GM06990 (cell line): ENCODE measurements at regions not wholly inside any gene's neighbourhood (a gene's known extent, or its start where the extent isn't known, plus 50 kb on each side); places are given as distances from the start of the nearest gene placed in this dataset.

Experiments used
- DNase-seq: peaks from one replicate; pipeline ENCODE4 v3.0.0-alpha.2; 2011; ENCODE audit not compliant: insufficient read length; ENCODE audit errors: extremely low read depth
- H3K27me3 ChIP-seq: replicated peaks from 2 replicates; pipeline ENCODE4 v1.6.0; 2011; ENCODE audit warnings: low read length; ENCODE audit not compliant: control insufficient read depth, insufficient read depth
- H3K36me3 ChIP-seq: 2 replicates; pipeline ENCODE4 v1.5.1; 2011; ENCODE audit warnings: low read length; ENCODE audit not compliant: control insufficient read depth, insufficient read depth
- H3K4me3 ChIP-seq: replicated peaks from 2 replicates; pipeline ENCODE4 v1.5.1; 2011; ENCODE audit warnings: low read depth, mild to moderate bottlenecking, control low read depth, low read length
- TF ChIP-seq, protein P1 (sequence below): IDR thresholded peaks from 2 replicates; pipeline ENCODE4 v1.5.1; 2011; ENCODE audit warnings: low read length, control low read depth, mild to moderate bottlenecking, inconsistent platforms; ENCODE audit not compliant: insufficient read depth, poor library complexity, severe bottlenecking

DNA sequence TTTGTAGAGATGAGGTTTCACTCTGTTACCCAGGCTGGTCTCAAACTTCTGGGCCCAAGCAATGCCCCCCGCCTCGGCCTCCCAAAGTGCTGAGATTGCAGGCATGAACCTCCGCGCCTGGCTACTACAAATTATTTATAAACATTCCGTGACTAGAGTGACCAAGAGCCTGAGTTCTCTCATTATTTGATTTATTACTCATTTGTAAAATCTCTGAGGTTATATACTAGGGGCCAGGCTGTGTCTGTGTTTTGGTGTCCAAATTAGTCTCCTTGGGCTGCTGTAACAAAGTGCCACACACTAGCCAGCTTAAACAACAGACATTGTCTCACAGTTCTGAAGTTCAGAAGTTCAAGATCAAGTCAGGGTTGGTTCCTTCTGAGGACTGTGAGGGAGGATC is 70.8 kb upstream of the ELAC2 start:
- DNase-seq: no peak
- Histone ChIP-seq H3K27me3 (no peaks in the 10 kb centered on the region), H3K36me3 (no peaks in the 10 kb centered on the region), H3K4me3 (no peak overlapping the region)
- TF ChIP-seq, protein P1, sequence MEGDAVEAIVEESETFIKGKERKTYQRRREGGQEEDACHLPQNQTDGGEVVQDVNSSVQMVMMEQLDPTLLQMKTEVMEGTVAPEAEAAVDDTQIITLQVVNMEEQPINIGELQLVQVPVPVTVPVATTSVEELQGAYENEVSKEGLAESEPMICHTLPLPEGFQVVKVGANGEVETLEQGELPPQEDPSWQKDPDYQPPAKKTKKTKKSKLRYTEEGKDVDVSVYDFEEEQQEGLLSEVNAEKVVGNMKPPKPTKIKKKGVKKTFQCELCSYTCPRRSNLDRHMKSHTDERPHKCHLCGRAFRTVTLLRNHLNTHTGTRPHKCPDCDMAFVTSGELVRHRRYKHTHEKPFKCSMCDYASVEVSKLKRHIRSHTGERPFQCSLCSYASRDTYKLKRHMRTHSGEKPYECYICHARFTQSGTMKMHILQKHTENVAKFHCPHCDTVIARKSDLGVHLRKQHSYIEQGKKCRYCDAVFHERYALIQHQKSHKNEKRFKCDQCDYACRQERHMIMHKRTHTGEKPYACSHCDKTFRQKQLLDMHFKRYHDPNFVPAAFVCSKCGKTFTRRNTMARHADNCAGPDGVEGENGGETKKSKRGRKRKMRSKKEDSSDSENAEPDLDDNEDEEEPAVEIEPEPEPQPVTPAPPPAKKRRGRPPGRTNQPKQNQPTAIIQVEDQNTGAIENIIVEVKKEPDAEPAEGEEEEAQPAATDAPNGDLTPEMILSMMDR: no peak

DNA sequence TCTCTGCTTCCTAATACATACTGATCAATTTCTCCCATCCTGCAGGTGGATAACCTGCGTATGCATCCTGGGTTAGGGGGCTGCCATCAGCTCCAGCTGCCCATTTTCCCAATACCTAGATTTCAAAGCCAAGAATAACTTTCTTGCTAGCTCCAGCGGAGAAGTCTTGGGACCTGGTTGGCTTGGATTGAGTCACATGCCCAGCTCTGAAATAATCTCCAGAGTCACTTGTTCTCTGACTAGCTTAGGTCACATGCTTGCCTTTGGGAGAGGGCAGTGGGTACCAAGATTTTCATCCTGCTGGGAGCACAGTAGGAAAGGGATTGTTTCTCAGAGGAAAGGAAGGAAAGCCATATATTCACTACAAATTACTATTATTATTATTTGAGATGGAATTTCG is 70.0 kb upstream of the ELAC2 start:
- no peaks in the 10 kb centered on the region for H3K36me3 ChIP-seq
- no peak overlapping the region for H3K4me3 ChIP-seq
- TF ChIP-seq, protein P1: no peak
- DNase-seq: no peak
- H3K27me3 ChIP-seq: no peaks in the 10 kb centered on the region

DNA sequence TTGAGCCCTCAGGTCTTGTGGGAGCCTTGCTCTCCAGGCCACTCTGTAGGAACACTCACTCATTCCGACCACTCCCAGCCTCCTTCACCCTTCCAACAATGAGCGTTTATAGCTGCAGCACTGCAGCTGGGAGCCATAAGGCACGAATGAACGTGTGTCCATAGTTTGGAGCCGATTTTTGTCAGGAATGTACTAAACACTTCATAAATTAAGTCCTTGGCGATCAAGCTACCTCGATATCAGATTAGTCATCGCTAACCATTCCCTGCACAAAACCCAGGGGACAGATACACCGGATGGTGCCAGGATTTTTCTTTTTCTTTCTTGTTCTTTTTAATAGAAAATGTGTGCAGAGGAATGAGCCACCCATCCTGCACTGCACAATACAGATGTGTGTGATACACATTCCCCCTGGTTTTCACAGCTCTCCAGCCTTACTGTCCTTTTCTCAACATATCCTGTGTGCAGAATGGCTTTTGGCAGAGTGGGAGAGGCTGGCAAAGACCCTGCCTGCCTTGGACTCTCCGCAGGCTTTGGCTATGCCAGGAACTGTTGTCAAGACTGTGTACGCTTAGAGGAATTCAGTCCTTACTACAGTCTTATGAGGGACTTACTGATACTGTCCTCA is 68.4 kb upstream of the ELAC2 start:
- H3K4me3 ChIP-seq: no peak overlapping the region
- H3K36me3 ChIP-seq: no peaks in the 10 kb centered on the region
- no peaks in the 10 kb centered on the region for H3K27me3 ChIP-seq
- DNase-seq: no peak
- TF ChIP-seq, protein P1: no peak

DNA sequence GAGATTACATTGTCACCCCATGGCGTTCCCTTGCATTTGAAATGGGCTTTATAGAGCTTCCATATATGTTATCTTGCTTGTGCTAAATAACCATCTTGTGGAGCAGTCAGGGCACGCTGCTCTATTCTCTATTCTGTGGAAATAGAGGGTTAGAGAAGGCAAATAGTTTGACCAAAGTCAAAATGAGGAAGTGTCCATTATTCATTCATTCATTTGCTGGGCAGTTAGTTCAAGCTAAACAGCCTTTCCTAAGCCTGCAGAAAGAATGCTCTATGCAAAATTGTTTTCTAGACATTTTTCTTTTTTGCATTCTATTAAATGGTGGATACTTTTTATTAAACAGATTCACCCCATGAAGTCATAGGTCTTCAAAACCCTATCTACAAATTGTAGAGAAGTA is 67.8 kb upstream of the ELAC2 start:
- Histone ChIP-seq H3K27me3 (no peaks in the 10 kb centered on the region), H3K36me3 (no peaks in the 10 kb centered on the region), H3K4me3 (no peak overlapping the region)
- no peak for DNase-seq
- TF ChIP-seq, protein P1: no peak

GRCh38 chr17:13084420-13084819 is 66.6 kb upstream of the ELAC2 start:
- Histone ChIP-seq H3K36me3 (no peaks in the 10 kb centered on the region), H3K27me3 (no peaks in the 10 kb centered on the region), H3K4me3 (no peak overlapping the region)
- DNase-seq: no peak
- TF ChIP-seq, protein P1: no peak
